B cell (primary cell): ENCODE measurements at regions not wholly inside any gene's neighbourhood (a gene's known extent, or its start where the extent isn't known, plus 50 kb on each side); places are given as distances from the start of the nearest gene placed in this dataset.

Source experiments
- CTCF ChIP-seq: fragments of 200-600 bp; IDR thresholded peaks from one replicate; pipeline ENCODE4 v1.8.0; 2022; ENCODE audit warnings: antibody characterized with exemption, mild to moderate bottlenecking
- EZH2 ChIP-seq: IDR thresholded peaks from 2 replicates; pipeline ENCODE4 v1.6.1; 2012; ENCODE audit warnings: borderline replicate concordance, low read depth, mild to moderate bottlenecking, moderate library complexity, low read length; ENCODE audit not compliant: insufficient read depth, poor library complexity, severe bottlenecking

- TF ChIP-seq EZH2 = no peak
- TF ChIP-seq CTCF = no peak
Observed at GRCh38 chr2:10501980-10502802, 54.1 kb upstream of the ODC1 start.
